ENCODE measurements at regions not wholly inside any gene's neighbourhood (a gene's known extent, or its start where the extent isn't known, plus 50 kb on each side); places are given as distances from the start of the nearest gene placed in this dataset.

DNA sequence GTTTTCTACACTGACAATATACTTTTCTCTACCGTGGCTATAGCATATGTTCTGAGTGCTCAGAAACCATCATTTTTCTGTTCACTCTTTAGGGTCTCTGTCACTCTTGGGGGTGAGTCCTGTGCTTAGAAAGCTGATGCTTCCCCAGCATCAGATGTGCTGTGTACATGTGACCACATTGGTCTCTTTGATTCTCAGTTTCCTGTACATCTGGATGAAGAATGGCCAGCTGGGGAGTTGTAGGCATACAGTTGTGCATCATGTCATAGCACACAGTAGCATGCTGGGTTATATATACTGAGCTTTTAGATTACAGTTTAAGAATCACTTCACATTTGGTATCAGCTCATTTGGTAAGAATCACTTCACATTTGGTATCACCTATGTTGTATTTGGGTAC, 238.6 kb upstream of the PREP start (continued):
- TF ChIP-seq, protein P1, sequence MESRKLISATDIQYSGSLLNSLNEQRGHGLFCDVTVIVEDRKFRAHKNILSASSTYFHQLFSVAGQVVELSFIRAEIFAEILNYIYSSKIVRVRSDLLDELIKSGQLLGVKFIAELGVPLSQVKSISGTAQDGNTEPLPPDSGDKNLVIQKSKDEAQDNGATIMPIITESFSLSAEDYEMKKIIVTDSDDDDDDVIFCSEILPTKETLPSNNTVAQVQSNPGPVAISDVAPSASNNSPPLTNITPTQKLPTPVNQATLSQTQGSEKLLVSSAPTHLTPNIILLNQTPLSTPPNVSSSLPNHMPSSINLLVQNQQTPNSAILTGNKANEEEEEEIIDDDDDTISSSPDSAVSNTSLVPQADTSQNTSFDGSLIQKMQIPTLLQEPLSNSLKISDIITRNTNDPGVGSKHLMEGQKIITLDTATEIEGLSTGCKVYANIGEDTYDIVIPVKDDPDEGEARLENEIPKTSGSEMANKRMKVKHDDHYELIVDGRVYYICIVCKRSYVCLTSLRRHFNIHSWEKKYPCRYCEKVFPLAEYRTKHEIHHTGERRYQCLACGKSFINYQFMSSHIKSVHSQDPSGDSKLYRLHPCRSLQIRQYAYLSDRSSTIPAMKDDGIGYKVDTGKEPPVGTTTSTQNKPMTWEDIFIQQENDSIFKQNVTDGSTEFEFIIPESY (IDR thresholded peaks at IDR 0.05) = no peak
- no peak for TF ChIP-seq RAD21 (IDR thresholded peaks at IDR 0.05)

DNA sequence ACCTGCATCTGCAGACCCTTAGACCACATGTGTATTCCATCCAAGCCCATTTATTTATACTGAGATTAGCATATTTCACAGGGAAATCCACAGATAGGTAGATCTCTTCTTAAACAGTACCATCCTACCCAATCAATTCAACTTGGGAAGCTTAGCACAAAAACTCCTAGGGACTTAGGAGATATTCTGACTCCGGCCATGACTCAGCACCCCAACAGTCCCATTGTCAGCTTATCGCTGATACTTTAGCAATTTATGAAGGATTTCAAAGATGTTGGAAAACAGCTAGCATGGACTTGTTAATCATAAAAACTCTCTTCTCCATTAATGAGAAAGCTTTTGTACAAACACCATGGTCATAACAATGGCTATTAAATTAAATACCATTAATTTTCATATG, 236.2 kb upstream of the PREP start:
- TF ChIP-seq TAF1 (conservative IDR thresholded peaks at IDR 0.05) (no peak), HNF4A (conservative IDR thresholded peaks at IDR 0.05) (no peak), RXRA (IDR thresholded peaks at IDR 0.05) (no peak), SP1 (IDR thresholded peaks at IDR 0.05) (no peak), EGR1 (IDR thresholded peaks at IDR 0.05; ENCODE audit: low read depth in 2 of 2) (no peak), NR2F2 (IDR thresholded peaks at IDR 0.05) (no peak), FOXA1 (IDR thresholded peaks at IDR 0.05) (no peak), GABPA (IDR thresholded peaks at IDR 0.05 in 1 of 2, conservative IDR thresholded peaks at IDR 0.05 in 1 of 2) (no peak), JUND (IDR thresholded peaks at IDR 0.05) (no peak), YY1 (IDR thresholded peaks at IDR 0.05) (no peak), HNF4G (IDR thresholded peaks at IDR 0.05) (no peak), RAD21 (IDR thresholded peaks at IDR 0.05) (no peak), FOXA2 (IDR thresholded peaks at IDR 0.05) (no peak)
- TF ChIP-seq, protein P2, sequence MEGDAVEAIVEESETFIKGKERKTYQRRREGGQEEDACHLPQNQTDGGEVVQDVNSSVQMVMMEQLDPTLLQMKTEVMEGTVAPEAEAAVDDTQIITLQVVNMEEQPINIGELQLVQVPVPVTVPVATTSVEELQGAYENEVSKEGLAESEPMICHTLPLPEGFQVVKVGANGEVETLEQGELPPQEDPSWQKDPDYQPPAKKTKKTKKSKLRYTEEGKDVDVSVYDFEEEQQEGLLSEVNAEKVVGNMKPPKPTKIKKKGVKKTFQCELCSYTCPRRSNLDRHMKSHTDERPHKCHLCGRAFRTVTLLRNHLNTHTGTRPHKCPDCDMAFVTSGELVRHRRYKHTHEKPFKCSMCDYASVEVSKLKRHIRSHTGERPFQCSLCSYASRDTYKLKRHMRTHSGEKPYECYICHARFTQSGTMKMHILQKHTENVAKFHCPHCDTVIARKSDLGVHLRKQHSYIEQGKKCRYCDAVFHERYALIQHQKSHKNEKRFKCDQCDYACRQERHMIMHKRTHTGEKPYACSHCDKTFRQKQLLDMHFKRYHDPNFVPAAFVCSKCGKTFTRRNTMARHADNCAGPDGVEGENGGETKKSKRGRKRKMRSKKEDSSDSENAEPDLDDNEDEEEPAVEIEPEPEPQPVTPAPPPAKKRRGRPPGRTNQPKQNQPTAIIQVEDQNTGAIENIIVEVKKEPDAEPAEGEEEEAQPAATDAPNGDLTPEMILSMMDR (IDR thresholded peaks at IDR 0.05; ENCODE audit: low read depth, low read length, missing input control) = no peak
- TF ChIP-seq, protein P3, sequence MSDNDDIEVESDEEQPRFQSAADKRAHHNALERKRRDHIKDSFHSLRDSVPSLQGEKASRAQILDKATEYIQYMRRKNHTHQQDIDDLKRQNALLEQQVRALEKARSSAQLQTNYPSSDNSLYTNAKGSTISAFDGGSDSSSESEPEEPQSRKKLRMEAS (IDR thresholded peaks at IDR 0.05) = no peak
- TF ChIP-seq, protein P4, sequence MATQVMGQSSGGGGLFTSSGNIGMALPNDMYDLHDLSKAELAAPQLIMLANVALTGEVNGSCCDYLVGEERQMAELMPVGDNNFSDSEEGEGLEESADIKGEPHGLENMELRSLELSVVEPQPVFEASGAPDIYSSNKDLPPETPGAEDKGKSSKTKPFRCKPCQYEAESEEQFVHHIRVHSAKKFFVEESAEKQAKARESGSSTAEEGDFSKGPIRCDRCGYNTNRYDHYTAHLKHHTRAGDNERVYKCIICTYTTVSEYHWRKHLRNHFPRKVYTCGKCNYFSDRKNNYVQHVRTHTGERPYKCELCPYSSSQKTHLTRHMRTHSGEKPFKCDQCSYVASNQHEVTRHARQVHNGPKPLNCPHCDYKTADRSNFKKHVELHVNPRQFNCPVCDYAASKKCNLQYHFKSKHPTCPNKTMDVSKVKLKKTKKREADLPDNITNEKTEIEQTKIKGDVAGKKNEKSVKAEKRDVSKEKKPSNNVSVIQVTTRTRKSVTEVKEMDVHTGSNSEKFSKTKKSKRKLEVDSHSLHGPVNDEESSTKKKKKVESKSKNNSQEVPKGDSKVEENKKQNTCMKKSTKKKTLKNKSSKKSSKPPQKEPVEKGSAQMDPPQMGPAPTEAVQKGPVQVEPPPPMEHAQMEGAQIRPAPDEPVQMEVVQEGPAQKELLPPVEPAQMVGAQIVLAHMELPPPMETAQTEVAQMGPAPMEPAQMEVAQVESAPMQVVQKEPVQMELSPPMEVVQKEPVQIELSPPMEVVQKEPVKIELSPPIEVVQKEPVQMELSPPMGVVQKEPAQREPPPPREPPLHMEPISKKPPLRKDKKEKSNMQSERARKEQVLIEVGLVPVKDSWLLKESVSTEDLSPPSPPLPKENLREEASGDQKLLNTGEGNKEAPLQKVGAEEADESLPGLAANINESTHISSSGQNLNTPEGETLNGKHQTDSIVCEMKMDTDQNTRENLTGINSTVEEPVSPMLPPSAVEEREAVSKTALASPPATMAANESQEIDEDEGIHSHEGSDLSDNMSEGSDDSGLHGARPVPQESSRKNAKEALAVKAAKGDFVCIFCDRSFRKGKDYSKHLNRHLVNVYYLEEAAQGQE (IDR thresholded peaks at IDR 0.05) = no peak
- TF ChIP-seq, protein P1 (IDR thresholded peaks at IDR 0.05) = no peak
- TF ChIP-seq, protein P5, sequence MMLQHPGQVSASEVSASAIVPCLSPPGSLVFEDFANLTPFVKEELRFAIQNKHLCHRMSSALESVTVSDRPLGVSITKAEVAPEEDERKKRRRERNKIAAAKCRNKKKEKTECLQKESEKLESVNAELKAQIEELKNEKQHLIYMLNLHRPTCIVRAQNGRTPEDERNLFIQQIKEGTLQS (IDR thresholded peaks at IDR 0.05) = no peak
- Histone ChIP-seq H3K9ac (ENCODE audit: low read depth in 1 of 2, low read length in 2 of 2) (no peak overlapping the region), H3K4me3 (ENCODE audit: low read depth in 1 of 3, low read length in 3 of 3) (no peak overlapping the region), H3K36me3 (ENCODE audit: control insufficient read depth in 4 of 4, insufficient read depth in 3 of 4, low read depth in 1 of 4, low read length in 3 of 4) (no peaks in the 10 kb centered on the region), H3K27ac (ENCODE audit: low read depth in 1 of 2, low read length in 2 of 2) (no peak overlapping the region), H3K4me1 (ENCODE audit: control insufficient read depth in 4 of 4, insufficient read depth in 4 of 4, low read length in 3 of 4) (no peaks in the 10 kb centered on the region), H3K9me3 (ENCODE audit: control insufficient read depth in 4 of 4, low read length in 3 of 4) (no peaks in the 10 kb centered on the region), H3K27me3 (ENCODE audit: control insufficient read depth in 4 of 4, insufficient read depth in 4 of 4, low read length in 3 of 4) (peaks cover 0 to 2% (median 0%) of the 10 kb centered on the region in 4 donors)
- WGBS = 91% methylated on average over 2 of the region's 2 CpGs
- no peak for DNase-seq (ENCODE audit: low spot score)
